Thyroid gland (tissue), 4 donors: ENCODE measurements at regions not wholly inside any gene's neighbourhood (a gene's known extent, or its start where the extent isn't known, plus 50 kb on each side); places are given as distances from the start of the nearest gene placed in this dataset.
"Not testable (repeated sequence)": the region's sequence is repeated elsewhere in the genome, so short reads cannot be mapped to it uniquely, and the experiment has no call there.

Experiments used
- DNase-seq, 2 donors: peaks; one replicate each; pipeline ENCODE4 v3.0.0-alpha.2; 2019
- H3K27ac ChIP-seq, 3 donors: fragments of 200-600 bp; sonication (generic); 1 replicate in 2 of 3; 2 replicates in 1 of 3; pipeline ENCODE4 v1.5.1; 2016 to 2019; ENCODE audit warnings: mild to moderate bottlenecking in 1 of 3, moderate library complexity in 1 of 3
- H3K27me3 ChIP-seq: fragments of 200-600 bp; sonication (generic); one replicate; pipeline ENCODE4 v1.5.1; 2019
- H3K36me3 ChIP-seq, 2 donors: fragments of 200-600 bp; sonication (generic); one replicate each; pipeline ENCODE4 v1.5.1; 2016 to 2019
- H3K4me1 ChIP-seq, 2 donors: fragments of 200-600 bp; sonication (generic); one replicate each; pipeline ENCODE4 v1.5.1; 2017 to 2019
- H3K4me3 ChIP-seq, 3 donors: fragments of 200-600 bp; sonication (generic); replicated peaks in 1 of 3; 1 replicate in 2 of 3; 2 replicates in 1 of 3; pipeline ENCODE4 v1.5.1; 2016; ENCODE audit warnings: mild to moderate bottlenecking in 1 of 3
- H3K9me3 ChIP-seq: fragments of 200-600 bp; sonication (generic); one replicate; pipeline ENCODE4 v1.5.1; 2017
- CTCF ChIP-seq, 6 experiments: fragments of 200-600 bp in 3 of 6; fragments of 450-650 bp in 3 of 6; sonication (generic) in 3 of 6; IDR thresholded peaks; one replicate each; pipeline ENCODE4 v1.5.1; 2016 to 2019; ENCODE audit warnings: antibody characterized with exemption in 6 of 6, mild to moderate bottlenecking in 2 of 6, inconsistent platforms in 1 of 6, moderate library complexity in 1 of 6
- POLR2A ChIP-seq, 2 donors: fragments of 450-650 bp; IDR thresholded peaks; one replicate each; pipeline ENCODE4 v1.6.1; 2017; ENCODE audit warnings: antibody characterized with exemption in 2 of 2, mild to moderate bottlenecking in 2 of 2, moderate library complexity in 1 of 2
- WGBS, 2 donors: methylation state at CpG; one replicate each; pipeline ENCODE4 v1.1.5; 2017; 5-methylcytosine and 5-hydroxymethylcytosine counted together
- intact Hi-C: fragments of 100-400 bp; cut with DNase I; formaldehyde crosslinking; loops from one replicate; pipeline ENCODE4 v1.15.1; 2023

- intact Hi-C loops: no loop called here
- WGBS, 2 donors: 49 to 61% methylated on average over 3 of the region's 3 CpGs
- no peak overlapping the region for H3K27ac ChIP-seq
- no peaks in the 10 kb centered on the region for H3K4me1 ChIP-seq
- H3K36me3 ChIP-seq: no peaks in the 10 kb centered on the region
- no peak overlapping the region for H3K4me3 ChIP-seq
- TF ChIP-seq POLR2A (IDR thresholded peaks at IDR 0.05) (no peak), CTCF (IDR thresholded peaks at IDR 0.05) (no peak)
- no peak for DNase-seq
- H3K27me3 ChIP-seq: no peaks in the 10 kb centered on the region
- no peaks in the 10 kb centered on the region for H3K9me3 ChIP-seq
These were observed 241.1 kb upstream of the TBX18 start for GRCh38 chr6:85005494-85005893.

GRCh38 chr6:85004361-85004995 is 240.1 kb upstream of the TBX18 start:
- 69 to 76% methylated on average over 2 of the region's 2 CpGs for WGBS, 2 donors
- H3K4me1 ChIP-seq: no peaks in the 10 kb centered on the region
- H3K36me3 ChIP-seq: no peaks in the 10 kb centered on the region
- intact Hi-C loops: no loop called here
- no peaks in the 10 kb centered on the region for H3K9me3 ChIP-seq
- H3K27ac ChIP-seq: no peak overlapping the region
- H3K4me3 ChIP-seq: no peak overlapping the region
- TF ChIP-seq CTCF (IDR thresholded peaks at IDR 0.05): no peak
- no peak for TF ChIP-seq POLR2A (IDR thresholded peaks at IDR 0.05)
- H3K27me3 ChIP-seq: no peaks in the 10 kb centered on the region
- no peak for DNase-seq

GRCh38 chr6:85002847-85003246 is 238.4 kb upstream of the TBX18 start:
- no peaks in the 10 kb centered on the region for H3K36me3 ChIP-seq
- no peak overlapping the region for H3K27ac ChIP-seq
- H3K27me3 ChIP-seq: no peaks in the 10 kb centered on the region
- H3K4me1 ChIP-seq: no peaks in the 10 kb centered on the region
- H3K4me3 ChIP-seq: no peak overlapping the region
- no peak for DNase-seq
- intact Hi-C loops: no loop called here
- TF ChIP-seq POLR2A (IDR thresholded peaks at IDR 0.05): no peak
- no peak for TF ChIP-seq CTCF (IDR thresholded peaks at IDR 0.05)
- WGBS, 2 donors: 68 to 73% methylated on average over 3 of the region's 3 CpGs
- H3K9me3 ChIP-seq: no peaks in the 10 kb centered on the region

GRCh38 chr6:85000001-85000400 is 235.6 kb upstream of the TBX18 start:
- Histone ChIP-seq H3K36me3 (no peaks in the 10 kb centered on the region), H3K4me3 (no peak overlapping the region), H3K4me1 (no peaks in the 10 kb centered on the region), H3K27me3 (no peaks in the 10 kb centered on the region), H3K9me3 (no peaks in the 10 kb centered on the region), H3K27ac (no peak overlapping the region)
- no peak for DNase-seq
- intact Hi-C loops: no loop called here
- no peak for TF ChIP-seq CTCF (IDR thresholded peaks at IDR 0.05)
- no peak for TF ChIP-seq POLR2A (IDR thresholded peaks at IDR 0.05)
- WGBS, 2 donors: 69 to 73% methylated on average over 2 of the region's 2 CpGs

GRCh38 chr6:84998223-84998622 is 233.8 kb upstream of the TBX18 start:
- DNase-seq: no peak
- H3K27ac ChIP-seq: no peak overlapping the region
- no peak for TF ChIP-seq CTCF (IDR thresholded peaks at IDR 0.05)
- TF ChIP-seq POLR2A (IDR thresholded peaks at IDR 0.05): no peak
- no peak overlapping the region for H3K4me3 ChIP-seq
- no peaks in the 10 kb centered on the region for H3K9me3 ChIP-seq
- intact Hi-C loops: no loop called here
- H3K36me3 ChIP-seq: no peaks in the 10 kb centered on the region
- H3K4me1 ChIP-seq: no peaks in the 10 kb centered on the region
- WGBS, 2 donors: 36 to 40% methylated on average over 1 of the region's 1 CpG
- no peaks in the 10 kb centered on the region for H3K27me3 ChIP-seq

- H3K4me3 ChIP-seq, H3K36me3 ChIP-seq, intact Hi-C loops, H3K27me3 ChIP-seq, H3K27ac ChIP-seq, DNase-seq, H3K9me3 ChIP-seq, H3K4me1 ChIP-seq: not testable (repeated sequence)
- 47 to 52% methylated on average over 1 of the region's 1 CpG for WGBS, 2 donors
These were observed 224.4 kb upstream of the TBX18 start for GRCh38 chr6:84988766-84989165.

GRCh38 chr6:84985490-84985889 is 221.1 kb upstream of the TBX18 start:
- DNase-seq, H3K9me3 ChIP-seq, H3K27me3 ChIP-seq, H3K4me1 ChIP-seq, H3K36me3 ChIP-seq, H3K27ac ChIP-seq, intact Hi-C loops, H3K4me3 ChIP-seq: not testable (repeated sequence)
- 93 to 98% methylated on average over 3 of the region's 3 CpGs for WGBS, 2 donors
